ES-I3 (cell line): ENCODE measurements at regions not wholly inside any gene's neighbourhood (a gene's known extent, or its start where the extent isn't known, plus 50 kb on each side); places are given as distances from the start of the nearest gene placed in this dataset.

ENCODE experiments used
- H3K36me3 ChIP-seq: 2 replicates; pipeline ENCODE4 v1.6.1; 2013; ENCODE audit warnings: mild to moderate bottlenecking, low read length, control low read depth, moderate library complexity; ENCODE audit not compliant: insufficient read depth
- H3K4me1 ChIP-seq: 2 replicates; pipeline ENCODE4 v1.6.1; 2013; ENCODE audit warnings: mild to moderate bottlenecking, control low read depth, low read length; ENCODE audit not compliant: insufficient read depth
- H3K9ac ChIP-seq: 2 replicates; pipeline ENCODE4 v1.6.1; 2013; ENCODE audit warnings: low read depth, mild to moderate bottlenecking, low read length, moderate library complexity
- H3K9me3 ChIP-seq: 2 replicates; pipeline ENCODE4 v1.6.1; 2013; ENCODE audit warnings: mild to moderate bottlenecking, low read length, moderate library complexity; ENCODE audit not compliant: control insufficient read depth, insufficient read depth

GRCh38 chr13:73857106-73857505, 277.1 kb downstream of the KLF12 start:
- Histone ChIP-seq H3K36me3 (no peaks in the 10 kb centered on the region), H3K9me3 (no peaks in the 10 kb centered on the region), H3K9ac (no peak overlapping the region), H3K4me1 (no peaks in the 10 kb centered on the region)

- H3K36me3 ChIP-seq, result no peaks in the 10 kb centered on the region
- H3K9ac ChIP-seq, result no peak overlapping the region
- no peaks in the 10 kb centered on the region for H3K9me3 ChIP-seq
- H3K4me1 ChIP-seq, result peaks cover 5% of the 10 kb centered on the region
Measured at GRCh38 chr13:73851104-73851503, 283.1 kb downstream of the KLF12 start.

- peaks cover 5% of the 10 kb centered on the region for H3K4me1 ChIP-seq
- no peaks in the 10 kb centered on the region for H3K36me3 ChIP-seq
- no peak overlapping the region for H3K9ac ChIP-seq
- no peaks in the 10 kb centered on the region for H3K9me3 ChIP-seq
Measured at GRCh38 chr13:73850104-73850873, 283.9 kb downstream of the KLF12 start.

GRCh38 chr13:73849292-73849691, 284.9 kb downstream of the KLF12 start:
- Histone ChIP-seq H3K9ac (no peak overlapping the region), H3K4me1 (peaks cover 5% of the 10 kb centered on the region), H3K36me3 (no peaks in the 10 kb centered on the region), H3K9me3 (no peaks in the 10 kb centered on the region)

- Histone ChIP-seq H3K36me3 (no peaks in the 10 kb centered on the region), H3K4me1 (peaks cover 9% of the 10 kb centered on the region), H3K9me3 (no peaks in the 10 kb centered on the region), H3K9ac (no peak overlapping the region)
Measured at GRCh38 chr13:73844986-73845385, 289.2 kb downstream of the KLF12 start.

GRCh38 chr13:73842626-73843025, 291.6 kb downstream of the KLF12 start:
- Histone ChIP-seq H3K9me3 (no peaks in the 10 kb centered on the region), H3K9ac (no peak overlapping the region), H3K4me1 (peaks cover 4% of the 10 kb centered on the region; the same call in 1 of the 2 replicates), H3K36me3 (no peaks in the 10 kb centered on the region)

- H3K36me3 ChIP-seq, result no peaks in the 10 kb centered on the region
- no peak overlapping the region for H3K9ac ChIP-seq
- peaks cover 4% of the 10 kb centered on the region; the same call in 1 of the 2 replicates for H3K4me1 ChIP-seq
- no peaks in the 10 kb centered on the region for H3K9me3 ChIP-seq
Measured at GRCh38 chr13:73842184-73842583, 292.0 kb downstream of the KLF12 start.

- Histone ChIP-seq H3K9ac (no peak overlapping the region), H3K4me1 (peaks cover 6% of the 10 kb centered on the region), H3K9me3 (no peaks in the 10 kb centered on the region), H3K36me3 (no peaks in the 10 kb centered on the region)
Measured at GRCh38 chr13:73837147-73837546, 297.1 kb downstream of the KLF12 start.

- Histone ChIP-seq H3K9me3 (no peaks in the 10 kb centered on the region), H3K9ac (no peak overlapping the region), H3K36me3 (no peaks in the 10 kb centered on the region), H3K4me1 (peaks cover 7% of the 10 kb centered on the region)
Measured at GRCh38 chr13:73835138-73835721, 299.0 kb downstream of the KLF12 start.

GRCh38 chr13:73833325-73834070, 300.7 kb downstream of the KLF12 start:
- Histone ChIP-seq H3K9me3 (no peaks in the 10 kb centered on the region), H3K9ac (no peak overlapping the region), H3K4me1 (peaks cover 7% of the 10 kb centered on the region), H3K36me3 (no peaks in the 10 kb centered on the region)

- Histone ChIP-seq H3K9me3 (no peaks in the 10 kb centered on the region), H3K4me1 (peaks cover 7% of the 10 kb centered on the region), H3K9ac (no peak overlapping the region)
Measured at GRCh38 chr13:73832825-73833224, 301.4 kb downstream of the KLF12 start.

GRCh38 chr13:73832128-73832588, 302.0 kb downstream of the KLF12 start:
- H3K9me3 ChIP-seq, result no peaks in the 10 kb centered on the region
- peaks cover 7% of the 10 kb centered on the region for H3K4me1 ChIP-seq
- H3K36me3 ChIP-seq, result no peaks in the 10 kb centered on the region
- no peak overlapping the region for H3K9ac ChIP-seq

More at GRCh38 chr13:73832825-73833224, 301.4 kb downstream of the KLF12 start:
- H3K36me3 ChIP-seq, result no peaks in the 10 kb centered on the region

GRCh38 chr13:73829416-73829815, 304.8 kb downstream of the KLF12 start:
- H3K9ac ChIP-seq, result no peak overlapping the region
- H3K4me1 ChIP-seq, result peaks cover 7% of the 10 kb centered on the region
- no peaks in the 10 kb centered on the region for H3K9me3 ChIP-seq
- H3K36me3 ChIP-seq, result no peaks in the 10 kb centered on the region

GRCh38 chr13:73828811-73829210, 305.4 kb downstream of the KLF12 start:
- Histone ChIP-seq H3K9ac (no peak overlapping the region), H3K4me1 (peaks cover 7% of the 10 kb centered on the region), H3K36me3 (no peaks in the 10 kb centered on the region), H3K9me3 (no peaks in the 10 kb centered on the region)
